HEK293 (cell line): ENCODE measurements at regions not wholly inside any gene's neighbourhood (a gene's known extent, or its start where the extent isn't known, plus 50 kb on each side); places are given as distances from the start of the nearest gene placed in this dataset.

Source experiments
- CTCF ChIA-PET: fragments of 350-600 bp; formaldehyde crosslinking; extraction: SDS; loops from one replicate; lab custom pipeline; 2021; ENCODE audit warnings: antibody characterized with exemption; lab: Yijun Ruan, JAX
- POLR2A ChIA-PET: fragments of 300-600 bp; formaldehyde crosslinking; extraction: SDS; loops from one replicate; lab custom pipeline; 2020; ENCODE audit warnings: antibody characterized with exemption, inconsistent platforms; lab: Yijun Ruan, JAX
- H3K27ac ChIP-seq: fragments of 200-500 bp; sonication (Bioruptor generic); 2 replicates; pipeline ENCODE4 v1.5.1; 2014; ENCODE audit warnings: low read depth, low read length, control low read depth, inconsistent platforms; ENCODE audit errors: extremely low read depth
- H3K36me3 ChIP-seq, 2 experiments: fragments of 200-500 bp in 1 of 2; sonication (Bioruptor generic) in 1 of 2; 1 replicate in 1 of 2; 2 replicates in 1 of 2; pipeline ENCODE4 v1.5.1; 2014 to 2017; ENCODE audit warnings: inconsistent platforms in 2 of 2, low read length in 2 of 2; ENCODE audit not compliant: control insufficient read depth in 2 of 2, insufficient read depth in 1 of 2
- H3K4me1 ChIP-seq: fragments of 200-500 bp; sonication (Bioruptor generic); 2 replicates; pipeline ENCODE4 v1.5.1; 2014; ENCODE audit warnings: mild to moderate bottlenecking, low read length, inconsistent platforms; ENCODE audit not compliant: control insufficient read depth, insufficient read depth
- H3K4me3 ChIP-seq: 2 replicates; pipeline ENCODE4 v1.5.1; 2011; ENCODE audit warnings: low read depth, mild to moderate bottlenecking, control low read depth, low read length, moderate library complexity
- H3K9me3 ChIP-seq: fragments of 200-500 bp; sonication (Bioruptor generic); 2 replicates; pipeline ENCODE4 v1.5.1; 2014; ENCODE audit warnings: low read depth, low read length, inconsistent platforms; ENCODE audit not compliant: control insufficient read depth, insufficient read depth
- BCL11B ChIP-seq: fragments of 450-650 bp; formaldehyde crosslinking; IDR thresholded peaks from 2 replicates; pipeline ENCODE4 v1.5.1; 2016; ENCODE audit warnings: low read depth, missing biosample characterization, missing genetic modification characterization
- HIC1 ChIP-seq: fragments of 450-650 bp; formaldehyde crosslinking; IDR thresholded peaks from 2 replicates; pipeline ENCODE4 v1.5.1; 2016; ENCODE audit warnings: missing biosample characterization, missing genetic modification characterization
- HOXC10 ChIP-seq: sonication (generic); formaldehyde crosslinking; IDR thresholded peaks from 2 replicates; pipeline ENCODE4 v1.8.1; 2023; ENCODE audit warnings: mild to moderate bottlenecking, missing genetic modification reagents
- INSM2 ChIP-seq: fragments of 450-650 bp; formaldehyde crosslinking; IDR thresholded peaks from 2 replicates; pipeline ENCODE4 v1.5.1; 2016; ENCODE audit warnings: missing biosample characterization, missing genetic modification characterization
- KLF9 ChIP-seq: fragments of 450-650 bp; formaldehyde crosslinking; IDR thresholded peaks from 2 replicates; pipeline ENCODE4 v1.5.1; 2016; ENCODE audit warnings: missing biosample characterization, missing genetic modification characterization, low read depth
- PRDM1 ChIP-seq: fragments of 450-650 bp; formaldehyde crosslinking; IDR thresholded peaks from 2 replicates; pipeline ENCODE4; 2016; ENCODE audit warnings: missing biosample characterization, missing genetic modification characterization
- RBAK ChIP-seq: fragments of 450-650 bp; formaldehyde crosslinking; IDR thresholded peaks from 2 replicates; pipeline ENCODE4 v1.5.1; 2016; ENCODE audit warnings: missing biosample characterization, missing genetic modification characterization
- SP2 ChIP-seq: fragments of 450-650 bp; formaldehyde crosslinking; IDR thresholded peaks from 2 replicates; pipeline ENCODE4 v1.5.1; 2016; ENCODE audit warnings: missing biosample characterization, missing genetic modification characterization
- ZBTB7A ChIP-seq: fragments of 450-650 bp; formaldehyde crosslinking; IDR thresholded peaks from 2 replicates; pipeline ENCODE4 v1.5.1; 2016; ENCODE audit warnings: low read depth, missing biosample characterization, missing genetic modification characterization
- ZEB2 ChIP-seq: fragments of 450-650 bp; formaldehyde crosslinking; IDR thresholded peaks from 2 replicates; pipeline ENCODE4 v1.5.1; 2016; ENCODE audit warnings: missing biosample characterization, missing genetic modification characterization
- ZNF148 ChIP-seq: fragments of 450-650 bp; formaldehyde crosslinking; IDR thresholded peaks from 2 replicates; pipeline ENCODE4 v1.5.0; 2017; ENCODE audit warnings: missing biosample characterization, missing genetic modification characterization, borderline replicate concordance
- ZNF155 ChIP-seq: fragments of 450-650 bp; formaldehyde crosslinking; IDR thresholded peaks from 2 replicates; pipeline ENCODE4 v1.5.1; 2016; ENCODE audit warnings: missing biosample characterization, missing genetic modification characterization
- ZNF174 ChIP-seq: fragments of 450-650 bp; formaldehyde crosslinking; IDR thresholded peaks from 2 replicates; pipeline ENCODE4 v1.5.0; 2017; ENCODE audit warnings: missing biosample characterization, mild to moderate bottlenecking, missing genetic modification characterization
- ZNF26 ChIP-seq: fragments of 450-650 bp; formaldehyde crosslinking; IDR thresholded peaks from 2 replicates; pipeline ENCODE4 v1.5.1; 2016; ENCODE audit warnings: missing biosample characterization, missing genetic modification characterization
- ZNF280D ChIP-seq: fragments of 450-650 bp; formaldehyde crosslinking; IDR thresholded peaks from 2 replicates; pipeline ENCODE4 v1.5.1; 2016; ENCODE audit warnings: missing biosample characterization, missing genetic modification characterization
- ZNF292 ChIP-seq: fragments of 450-650 bp; formaldehyde crosslinking; IDR thresholded peaks from 2 replicates; pipeline ENCODE4 v1.5.1; 2016; ENCODE audit warnings: low read depth, missing biosample characterization, missing genetic modification characterization, borderline replicate concordance
- ZNF37A ChIP-seq: fragments of 450-650 bp; IDR thresholded peaks from 2 replicates; pipeline ENCODE4 v1.5.1; 2018; ENCODE audit warnings: missing biosample characterization, missing genetic modification characterization
- ZNF394 ChIP-seq: fragments of 450-650 bp; formaldehyde crosslinking; IDR thresholded peaks from 2 replicates; pipeline ENCODE4 v1.5.1; 2016; ENCODE audit warnings: missing biosample characterization, missing genetic modification characterization, mild to moderate bottlenecking, moderate library complexity, borderline replicate concordance
- ZNF488 ChIP-seq: fragments of 450-650 bp; formaldehyde crosslinking; IDR thresholded peaks from 2 replicates; pipeline ENCODE4 v1.5.1; 2016; ENCODE audit warnings: missing biosample characterization, missing genetic modification characterization
- ZNF560 ChIP-seq: fragments of 450-650 bp; formaldehyde crosslinking; IDR thresholded peaks from 2 replicates; pipeline ENCODE4 v1.5.1; 2017; ENCODE audit warnings: missing biosample characterization, missing genetic modification characterization, borderline replicate concordance
- ZNF571 ChIP-seq: fragments of 450-650 bp; formaldehyde crosslinking; IDR thresholded peaks from 2 replicates; pipeline ENCODE4 v1.5.0; 2017; ENCODE audit warnings: missing biosample characterization, missing genetic modification characterization
- ZNF610 ChIP-seq: fragments of 450-650 bp; formaldehyde crosslinking; IDR thresholded peaks from 2 replicates; pipeline ENCODE4 v1.5.1; 2016; ENCODE audit warnings: missing biosample characterization, missing genetic modification characterization, borderline replicate concordance
- ZNF626 ChIP-seq: fragments of 450-650 bp; sonication (Bioruptor Pico); formaldehyde crosslinking; IDR thresholded peaks from 2 replicates; pipeline ENCODE4 v1.5.1; 2018; ENCODE audit warnings: missing biosample characterization, missing genetic modification characterization, inconsistent platforms
- ZNF654 ChIP-seq: fragments of 450-650 bp; formaldehyde crosslinking; IDR thresholded peaks from 2 replicates; pipeline ENCODE4 v1.5.1; 2016; ENCODE audit warnings: low read depth, missing biosample characterization, missing genetic modification characterization
- ZNF670 ChIP-seq: fragments of 450-650 bp; formaldehyde crosslinking; IDR thresholded peaks from 2 replicates; pipeline ENCODE4 v1.5.1; 2016; ENCODE audit warnings: missing biosample characterization, missing genetic modification characterization, low read depth
- ZNF830 ChIP-seq: fragments of 450-650 bp; IDR thresholded peaks from 2 replicates; pipeline ENCODE4 v1.5.0; 2018; ENCODE audit warnings: missing biosample characterization, missing genetic modification characterization, low read depth, mild to moderate bottlenecking, moderate library complexity

GRCh38 chr4:42718336-42718735 lies 61.4 kb upstream of the ATP8A1 start:
- Histone ChIP-seq H3K36me3 (no peaks in the 10 kb centered on the region), H3K4me1 (no peaks in the 10 kb centered on the region), H3K9me3 (no peaks in the 10 kb centered on the region), H3K4me3 (no peak overlapping the region), H3K27ac (no peak overlapping the region)
- TF ChIP-seq ZNF280D (tag by site-specific recombination) (no peak), ZNF830 (tag by site-specific recombination) (no peak), PRDM1 (tag by site-specific recombination) (no peak), ZNF610 (no peak), BCL11B (tag by site-specific recombination) (no peak), HIC1 (tag by site-specific recombination) (no peak), ZNF155 (no peak), ZNF148 (no peak), KLF9 (no peak), ZNF488 (tag by site-specific recombination) (no peak), ZNF670 (tag by site-specific recombination) (no peak), ZNF571 (no peak), ZNF292 (tag by site-specific recombination) (no peak)
- POLR2A ChIA-PET: no interaction called here
- CTCF ChIA-PET: no interaction called here

GRCh38 chr4:42716996-42717395 lies 60.1 kb upstream of the ATP8A1 start:
- H3K36me3 ChIP-seq: no peaks in the 10 kb centered on the region
- no peaks in the 10 kb centered on the region for H3K9me3 ChIP-seq
- no peak overlapping the region for H3K27ac ChIP-seq
- no peak overlapping the region for H3K4me3 ChIP-seq
- POLR2A ChIA-PET: no interaction called here
- CTCF ChIA-PET: no interaction called here
- TF ChIP-seq ZNF654 (tag by site-specific recombination) (no peak), ZNF37A (tag by site-specific recombination) (no peak), HOXC10 (CRISPR knock-in tag) (no peak), SP2 (tag by site-specific recombination) (no peak), ZNF626 (tag by site-specific recombination) (no peak), ZNF26 (tag by site-specific recombination) (no peak), ZNF394 (no peak), RBAK (no peak), ZNF560 (no peak), ZEB2 (tag by site-specific recombination) (no peak), ZNF174 (tag by site-specific recombination) (no peak), INSM2 (tag by site-specific recombination) (no peak), ZBTB7A (tag by site-specific recombination) (no peak)
- no peaks in the 10 kb centered on the region for H3K4me1 ChIP-seq
